ENCODE measurements at regions not wholly inside any gene's neighbourhood (a gene's known extent, or its start where the extent isn't known, plus 50 kb on each side); places are given as distances from the start of the nearest gene placed in this dataset.
"Not testable (repeated sequence)": the region's sequence is repeated elsewhere in the genome, so short reads cannot be mapped to it uniquely, and the experiment has no call there.

DNA sequence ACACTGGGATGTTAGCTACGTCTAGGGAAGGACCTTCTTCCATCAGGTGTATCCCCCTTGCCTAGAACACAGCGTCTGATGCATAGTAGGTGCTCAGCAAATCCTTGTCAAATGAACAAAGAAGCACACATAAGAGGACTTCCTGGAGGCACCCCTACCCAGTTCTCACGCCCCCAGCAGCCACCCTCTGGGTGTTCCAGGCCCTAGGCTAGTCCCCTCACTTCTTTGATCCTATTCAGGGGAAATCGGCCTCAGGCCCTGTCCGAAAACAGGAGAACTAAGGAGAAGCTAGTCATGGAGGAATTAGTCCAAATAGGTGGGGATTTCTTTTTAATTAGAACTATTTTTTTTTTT lies 84.7 kb upstream of the SIRPA start:
- no peak for DNase-seq

DNA sequence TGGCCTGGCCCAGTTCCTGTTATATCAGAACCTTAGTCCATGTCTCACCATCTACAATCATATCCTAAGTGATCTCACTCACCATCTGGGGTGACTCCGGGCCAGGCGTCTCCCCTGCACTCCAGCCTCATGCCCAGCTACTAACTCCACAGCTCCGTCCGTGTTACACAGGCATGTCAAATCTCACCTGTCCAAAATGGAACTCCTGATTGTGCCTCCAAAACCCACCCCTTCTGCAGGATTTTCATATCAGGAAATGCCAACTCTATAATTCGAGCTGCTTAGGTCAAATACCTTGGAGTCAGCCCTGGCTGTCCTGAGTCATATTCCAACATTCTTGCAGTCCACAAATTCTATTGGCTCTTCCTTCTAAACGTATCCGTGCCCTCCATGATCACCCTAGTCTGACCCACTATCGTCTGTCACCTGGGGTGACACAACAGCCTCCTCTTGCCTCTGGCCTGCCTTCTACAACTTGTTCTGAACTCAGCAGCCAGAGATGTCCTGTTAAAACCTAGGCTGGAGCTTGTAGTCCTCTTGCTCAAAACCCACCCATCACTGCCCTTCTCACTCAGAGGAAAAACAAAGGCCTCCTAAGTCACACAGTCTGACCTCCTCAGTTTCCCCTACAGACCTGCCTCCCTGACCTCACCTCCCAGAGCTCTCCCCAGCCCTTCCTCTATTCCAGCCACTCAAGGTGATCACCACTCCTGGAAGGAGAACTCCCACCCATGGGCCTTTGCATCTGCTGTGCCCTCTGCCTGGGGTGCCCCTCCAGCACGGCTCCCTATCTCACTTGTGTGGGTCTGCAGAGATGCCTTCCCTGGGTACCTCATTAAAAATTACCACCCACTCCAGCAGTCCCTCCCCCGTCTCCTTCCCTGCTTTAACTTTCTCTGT lies 85.3 kb upstream of the SIRPA start:
- DNase-seq, result no peak

DNA sequence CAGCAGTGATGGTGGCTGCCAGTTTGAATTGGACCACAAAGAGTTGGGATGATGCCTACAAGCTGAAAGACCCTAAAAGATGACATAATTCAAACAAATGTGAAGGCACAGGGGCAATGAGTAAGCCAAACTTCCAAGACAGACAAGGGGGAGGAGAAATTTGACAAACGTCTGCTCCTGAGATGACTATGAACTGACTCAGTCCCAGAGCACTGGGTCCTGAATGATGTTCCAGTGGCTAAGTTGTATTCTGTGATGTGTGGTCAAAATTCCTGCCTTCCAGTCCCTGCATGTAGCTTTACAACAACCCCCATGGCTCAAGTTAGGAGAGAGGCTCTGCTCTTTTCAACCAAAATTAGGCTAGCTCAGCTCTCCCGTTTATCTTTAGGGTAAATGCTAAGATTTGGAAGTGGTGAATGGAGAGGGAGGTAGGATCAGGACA lies 86.1 kb upstream of the SIRPA start:
- DNase-seq, result no peak

DNA sequence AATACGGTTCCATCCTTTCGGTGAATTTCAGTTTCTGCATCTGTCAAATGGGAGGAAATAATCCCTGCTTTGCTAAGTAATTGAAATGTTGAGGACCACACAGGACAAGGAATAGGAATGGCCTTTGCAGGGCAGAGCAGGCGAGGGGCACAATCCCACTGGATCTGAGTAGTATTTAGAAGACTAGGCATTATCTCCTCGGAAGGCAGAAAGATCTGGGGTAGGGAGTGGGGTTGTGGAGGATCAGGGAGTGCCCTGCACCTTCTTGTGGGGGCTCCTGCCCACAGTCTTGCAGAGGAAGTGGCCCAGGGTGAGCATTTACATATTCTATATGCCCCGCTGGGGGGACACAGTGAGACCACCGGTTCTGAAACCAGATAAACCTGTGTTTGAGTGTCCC lies 87.1 kb upstream of the SIRPA start:
- no peak for DNase-seq

DNA sequence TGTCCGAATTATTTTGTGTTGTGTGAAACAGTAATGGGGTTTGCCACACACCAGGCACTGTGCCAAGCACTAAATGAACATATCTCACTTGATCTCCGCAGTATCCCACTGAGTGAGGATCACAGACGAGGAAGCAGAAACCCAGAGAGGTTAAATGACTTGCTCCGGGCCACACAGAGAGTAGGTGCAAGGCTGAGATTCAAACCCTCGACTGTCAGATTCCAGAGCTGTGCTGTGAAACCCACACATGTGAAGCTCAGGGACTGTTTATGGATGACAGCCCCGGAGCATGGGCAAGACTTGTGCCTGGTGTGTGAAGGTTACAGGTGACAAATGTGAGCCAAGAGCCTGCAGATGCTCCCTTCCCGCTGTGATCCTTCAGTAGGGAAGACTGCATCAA lies 87.8 kb upstream of the SIRPA start:
- no peak for DNase-seq

- no peak for DNase-seq
Measured at GRCh38 chr20:1806456-1806855, 88.8 kb upstream of the SIRPA start.

DNA sequence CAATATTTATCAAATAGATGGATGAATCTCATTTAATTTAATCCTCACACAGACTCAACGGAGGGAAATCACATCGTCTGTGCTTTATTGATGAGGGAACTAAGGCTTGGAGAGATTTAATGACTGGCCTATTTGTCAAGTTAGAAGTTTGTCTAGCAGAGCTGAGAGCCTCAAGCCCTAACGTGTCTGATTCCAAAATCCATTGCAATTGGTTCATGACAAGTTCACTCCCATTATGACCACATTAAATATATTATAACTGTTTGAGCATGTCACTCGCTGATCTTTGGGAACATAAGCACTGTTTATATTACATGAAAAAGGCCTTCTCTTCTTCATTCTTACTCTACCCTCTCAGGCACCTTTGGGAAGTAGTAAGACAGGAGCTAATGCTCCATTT lies 89.4 kb upstream of the SIRPA start:
- DNase-seq, result no peak

GRCh38 chr20:1805161-1805581 lies 90.0 kb upstream of the SIRPA start:
- DNase-seq, result no peak

DNA sequence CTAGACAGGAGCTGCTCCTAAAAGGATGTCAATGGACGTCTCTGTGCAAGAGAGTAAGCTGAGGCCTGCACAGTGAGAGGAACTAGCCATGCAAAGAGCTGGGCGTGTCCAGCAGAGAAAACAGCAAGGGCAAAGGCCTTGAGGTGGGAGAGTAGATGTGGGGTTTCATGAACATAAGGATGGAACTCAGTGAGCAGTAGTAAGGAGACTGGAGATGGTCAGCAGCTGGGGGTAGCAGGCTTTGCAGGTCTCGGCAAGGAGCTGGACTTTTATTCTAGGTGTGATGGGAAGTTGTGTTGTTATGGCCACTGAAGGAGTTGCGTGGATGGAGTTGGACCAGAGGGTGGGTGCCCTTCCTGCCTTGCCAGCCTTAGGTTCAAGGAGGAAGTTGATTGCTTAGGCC lies 90.7 kb upstream of the SIRPA start:
- DNase-seq, result no peak

DNA sequence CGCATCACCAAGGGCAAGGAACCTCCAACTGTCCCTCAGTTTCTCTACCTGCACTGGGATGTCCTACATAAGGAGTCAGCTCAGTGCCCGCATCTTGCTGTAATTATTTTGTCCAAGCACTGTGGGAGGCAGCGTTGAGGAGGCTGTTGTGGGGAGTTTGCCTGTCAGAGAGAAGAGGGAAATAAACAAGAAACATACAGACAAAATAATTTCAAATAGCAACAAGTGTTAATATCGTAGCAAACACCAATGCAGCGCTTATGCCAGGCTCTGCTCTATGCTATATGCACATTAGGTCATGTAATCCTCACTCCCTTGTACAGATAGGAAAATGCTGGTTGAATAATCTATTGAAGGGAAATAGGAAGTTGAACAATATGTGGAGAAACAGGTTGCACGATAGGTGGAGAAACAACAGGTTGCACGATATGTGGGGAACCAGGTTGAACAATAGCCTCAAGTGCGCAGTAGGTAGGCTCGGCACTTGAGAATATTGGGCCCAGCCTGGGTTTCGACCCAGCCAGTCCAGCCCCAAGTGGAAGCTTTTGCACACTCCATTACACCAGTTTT lies 91.2 kb upstream of the SIRPA start:
- no peak for DNase-seq

GRCh38 chr20:1803061-1803931 lies 91.9 kb upstream of the SIRPA start:
- no peak for DNase-seq

DNA sequence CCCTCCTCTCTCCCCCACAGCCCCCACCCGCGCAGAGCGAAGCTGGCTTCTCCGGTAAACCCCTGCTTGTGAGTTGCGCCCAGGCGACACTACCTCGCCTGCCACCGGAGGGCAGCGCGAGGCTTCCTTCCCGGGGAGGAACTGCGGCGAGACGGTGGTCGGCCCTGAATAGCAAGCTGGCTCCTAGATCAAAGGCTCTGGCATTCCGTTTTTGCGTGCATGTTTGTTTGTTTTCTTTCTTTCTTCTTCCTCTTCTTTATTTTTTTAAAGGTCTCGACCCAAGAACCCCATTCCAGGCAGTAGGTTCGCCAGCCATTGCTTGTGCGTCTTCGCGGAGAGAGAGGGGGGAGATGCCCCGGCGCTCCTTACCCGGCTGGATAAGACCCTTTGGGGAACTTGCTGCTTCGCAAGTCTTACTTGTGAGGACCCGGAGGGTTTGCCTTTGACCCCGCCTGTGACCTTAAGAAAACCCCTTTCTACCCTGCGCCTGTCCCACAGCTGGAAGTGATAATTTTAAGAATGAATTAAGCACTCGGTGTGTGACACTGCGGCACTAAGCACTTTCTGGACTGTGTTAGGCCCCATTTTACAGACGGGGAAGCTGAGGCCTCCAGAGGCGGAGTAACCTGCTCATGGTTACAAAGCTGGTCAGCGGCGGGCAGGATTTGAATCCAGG lies 92.7 kb upstream of the SIRPA start:
- no peak for DNase-seq

GRCh38 chr20:1801929-1802306 lies 93.3 kb upstream of the SIRPA start:
- no peak for DNase-seq

DNA sequence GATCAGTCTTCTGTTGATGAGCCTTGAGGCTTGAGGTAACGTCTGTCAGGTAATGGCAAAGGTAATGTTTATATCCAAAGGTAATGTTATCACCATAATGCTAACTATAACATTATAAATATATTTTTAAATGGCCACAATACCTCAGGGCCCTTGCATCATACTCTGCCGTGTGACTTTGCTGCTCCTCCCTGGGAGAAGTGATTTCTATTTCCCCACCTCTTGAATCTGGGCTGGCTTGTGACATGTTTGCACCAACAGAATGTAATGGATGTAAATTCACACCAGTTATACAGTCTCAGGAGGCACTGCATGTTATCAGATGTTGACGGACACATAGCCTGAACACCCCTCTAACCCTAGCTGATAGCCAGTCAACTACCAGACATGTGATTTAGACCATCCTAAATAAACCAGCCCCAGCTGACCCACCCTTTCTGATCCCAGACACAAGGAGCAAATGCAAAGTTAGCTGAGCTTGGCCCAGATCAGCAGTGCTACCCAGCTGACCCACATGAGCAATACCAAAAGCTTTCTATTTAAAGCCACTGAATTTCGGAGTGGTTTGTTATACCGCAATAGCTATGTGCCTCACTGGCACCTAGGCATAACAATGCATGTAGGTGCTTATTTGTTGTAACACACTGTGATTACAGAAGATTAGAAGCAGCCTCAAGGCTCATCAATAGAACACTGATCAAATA lies 93.8 kb upstream of the SIRPA start:
- DNase-seq, result no peak

DNA sequence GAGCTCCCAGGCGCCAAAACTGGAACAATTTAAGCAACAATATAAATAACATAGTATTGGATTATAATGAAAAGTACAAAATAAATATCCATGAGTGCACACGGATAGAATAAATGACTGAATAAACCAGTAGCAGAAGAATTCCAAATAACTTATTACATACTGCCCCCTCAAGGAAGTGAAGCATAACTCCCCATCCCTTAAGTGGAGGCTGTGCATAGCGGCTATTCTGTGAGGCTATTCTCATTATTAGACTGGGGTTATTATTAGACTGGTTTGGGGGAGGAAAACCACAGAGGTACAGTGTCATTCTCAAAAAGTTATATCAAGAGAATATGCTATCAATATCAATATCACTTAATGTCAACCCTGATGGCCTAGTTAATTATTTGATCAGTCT lies 94.4 kb upstream of the SIRPA start:
- DNase-seq, result no peak

GRCh38 chr20:1800180-1800579 lies 95.0 kb upstream of the SIRPA start:
- DNase-seq, result no peak

DNA sequence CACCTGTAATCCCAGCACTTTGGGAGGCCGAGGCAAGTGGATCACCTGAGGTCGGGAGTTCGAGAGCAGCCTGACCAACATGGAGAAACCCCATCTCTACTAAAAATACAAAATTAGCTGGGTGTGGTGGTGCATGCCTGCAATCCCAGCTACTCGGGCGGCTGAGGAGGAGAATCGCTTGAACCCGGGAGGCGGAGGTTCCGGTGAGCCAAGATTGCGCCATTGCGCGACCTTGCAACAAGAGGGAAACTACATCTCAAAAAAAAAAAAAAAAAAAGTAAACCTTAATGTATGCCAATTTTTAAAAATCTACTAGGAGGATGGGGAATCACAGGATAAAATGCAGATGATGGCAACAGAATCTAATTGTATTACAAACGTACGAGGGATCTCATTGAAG lies 95.5 kb upstream of the SIRPA start:
- DNase-seq, result not testable (repeated sequence)

DNA sequence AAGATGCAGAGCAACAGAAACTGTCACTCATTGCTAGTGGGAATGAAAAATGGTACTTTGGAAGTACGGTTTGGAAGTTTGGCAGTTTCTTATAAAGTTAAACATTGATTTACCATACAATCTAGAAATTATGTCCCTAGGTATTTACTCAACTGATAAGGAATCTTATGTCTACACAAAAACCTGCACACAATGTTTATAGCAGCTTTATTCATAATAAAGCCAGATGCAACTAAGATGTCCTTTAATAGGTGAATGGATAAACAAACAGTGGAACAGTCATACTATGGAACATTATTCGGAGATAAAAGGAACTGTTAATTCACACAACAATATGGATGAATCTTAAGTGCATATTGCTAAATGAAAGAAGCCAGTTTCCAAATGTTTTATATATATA lies 96.2 kb upstream of the SIRPA start:
- DNase-seq, result no peak

DNA sequence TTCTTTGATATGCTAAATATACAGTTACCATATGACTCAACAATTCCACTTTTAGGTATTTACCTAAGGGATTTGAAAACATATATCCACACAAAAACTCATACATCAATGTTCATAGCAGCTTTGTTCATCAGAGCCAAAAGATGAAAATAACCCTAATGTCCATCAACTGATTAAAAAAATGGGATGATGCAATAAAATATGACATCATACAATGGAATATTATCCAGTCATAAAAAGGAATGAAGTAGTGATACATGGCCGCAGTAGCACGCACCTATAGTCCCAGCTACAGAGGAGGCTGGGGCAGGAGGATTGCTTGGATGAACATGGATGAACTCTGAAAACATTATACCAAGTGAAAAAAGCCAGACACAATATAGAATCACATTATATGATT lies 101.4 kb upstream of the SIRPA start:
- DNase-seq, result no peak

DNA sequence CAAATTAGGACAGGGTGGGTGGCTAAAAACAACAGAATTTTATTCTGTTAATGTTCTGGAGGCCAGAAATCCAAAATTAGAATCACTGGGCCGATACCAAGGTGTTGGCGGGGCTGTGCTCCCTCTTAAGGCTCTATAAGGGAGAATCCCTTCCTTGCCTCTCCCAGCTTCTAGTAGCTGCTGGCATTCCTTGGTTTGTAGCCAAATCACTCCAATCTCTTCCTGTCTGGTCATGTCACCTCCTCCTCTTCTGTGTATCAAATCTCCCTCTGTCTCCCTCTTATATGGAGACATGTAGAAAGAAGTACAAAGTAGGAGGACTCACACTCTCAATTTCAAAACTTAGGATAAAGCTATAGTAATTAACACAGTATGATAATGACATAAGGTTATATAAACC lies 102.9 kb upstream of the SIRPA start:
- DNase-seq, result no peak

DNA sequence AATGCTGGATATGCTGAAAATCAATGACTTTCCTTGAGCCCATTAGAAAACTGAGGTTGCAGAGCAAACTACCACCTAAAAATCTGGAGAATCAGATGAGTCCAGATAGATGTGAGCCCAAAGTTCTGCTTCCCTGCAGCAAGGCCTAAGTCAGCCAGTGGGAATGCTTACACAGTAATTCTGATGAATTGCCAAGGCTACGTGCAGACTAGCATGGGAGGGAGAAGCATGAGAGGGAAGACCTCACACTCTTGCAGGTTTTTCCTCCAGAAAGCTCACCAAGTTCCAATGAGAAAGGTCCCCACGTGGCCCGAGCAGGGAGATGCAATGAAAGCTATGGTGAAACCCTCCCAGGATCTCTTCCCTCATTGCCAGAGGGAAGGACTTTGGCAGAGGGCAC lies 104.8 kb upstream of the SIRPA start:
- DNase-seq, result no peak

GRCh38 chr20:1788044-1788443 lies 107.2 kb upstream of the SIRPA start:
- DNase-seq, result no peak

DNA sequence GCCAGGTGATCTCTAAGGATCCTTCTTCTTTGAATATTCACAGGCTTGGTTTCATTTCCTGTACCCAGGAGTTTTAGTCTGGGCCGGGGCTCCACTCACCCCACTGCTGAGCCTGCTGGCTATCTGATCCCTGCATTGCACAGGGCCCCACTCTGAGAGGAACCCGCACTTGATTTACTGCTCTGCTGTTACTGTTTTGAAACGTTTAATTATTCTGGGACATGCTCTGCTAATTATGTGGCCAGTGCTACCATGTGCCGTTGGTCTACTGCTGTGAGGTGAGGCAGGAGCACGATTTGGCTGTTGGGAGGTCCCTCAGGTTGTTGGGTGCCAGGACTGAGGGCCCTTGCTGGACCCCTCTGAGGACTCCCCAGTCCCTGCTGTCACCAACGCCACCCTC lies 108.7 kb upstream of the SIRPA start:
- no peak for DNase-seq

Measured in activated gamma-delta T cell (primary cell).